SK-N-DZ (cell line): ENCODE measurements at regions not wholly inside any gene's neighbourhood (a gene's known extent, or its start where the extent isn't known, plus 50 kb on each side); places are given as distances from the start of the nearest gene placed in this dataset.

Experiments
- DNase-seq: peaks from one replicate; pipeline ENCODE4 v3.0.0-alpha.2; 2015; ENCODE audit warnings: low spot score

DNA sequence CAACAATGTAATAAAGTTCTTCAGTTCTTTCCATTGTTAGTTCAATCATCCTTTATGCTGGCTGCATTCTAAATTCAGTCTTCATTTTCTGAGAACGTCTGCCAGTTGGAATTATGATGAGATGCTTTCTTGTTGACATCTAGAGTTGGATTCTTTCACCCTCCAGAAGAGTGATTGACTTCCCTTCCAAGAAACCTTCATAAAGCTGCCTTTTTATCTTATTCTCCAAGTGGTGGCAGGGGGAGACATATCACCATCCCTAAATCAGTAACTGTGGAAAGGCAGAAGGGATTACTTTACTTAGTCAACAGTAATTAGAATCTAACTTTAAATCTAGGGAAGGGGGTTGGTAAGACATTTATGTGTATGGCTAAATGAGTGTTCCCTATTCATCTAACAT is 86.8 kb upstream of the GULP1 start:
- no peak for DNase-seq

DNA sequence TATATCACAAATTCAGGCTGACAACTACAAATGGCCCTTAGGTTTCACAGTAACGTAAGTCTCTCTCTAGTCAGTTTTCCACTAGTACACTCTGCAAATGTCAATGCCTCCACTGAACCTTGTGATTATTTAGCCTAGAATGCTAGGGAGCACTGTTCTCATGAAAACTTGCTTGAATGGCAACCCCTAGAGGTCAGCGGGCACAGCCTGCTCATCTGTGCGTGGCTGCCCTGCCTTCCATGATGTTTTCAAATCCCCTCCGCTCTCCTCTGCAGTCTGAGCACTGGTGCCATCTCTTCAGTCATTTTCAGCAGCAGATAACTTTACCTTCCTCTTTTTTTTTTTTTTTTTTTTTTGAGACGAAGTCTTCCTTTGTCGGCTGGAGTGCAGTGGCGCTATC is 84.1 kb upstream of the GULP1 start:
- no peak for DNase-seq

DNA sequence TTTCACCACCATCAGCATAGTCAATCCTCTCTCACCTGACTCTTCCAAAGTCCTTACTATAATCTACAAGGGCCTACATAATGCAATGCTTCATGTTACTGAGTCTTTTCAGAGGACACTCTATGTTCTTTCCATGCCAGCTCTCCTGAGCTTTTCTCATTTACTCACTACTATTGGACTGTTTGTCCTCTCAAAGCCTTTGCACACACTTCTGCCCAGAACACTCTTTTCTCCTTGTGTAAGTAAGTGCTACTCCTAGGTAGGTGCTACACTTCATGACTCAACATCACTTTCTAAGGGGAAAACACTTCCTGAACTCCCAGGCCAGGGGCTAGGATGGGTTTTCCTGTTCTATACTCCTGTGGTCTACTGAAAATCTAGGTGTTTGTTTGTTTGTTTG is 82.5 kb upstream of the GULP1 start:
- DNase-seq = no peak

DNA sequence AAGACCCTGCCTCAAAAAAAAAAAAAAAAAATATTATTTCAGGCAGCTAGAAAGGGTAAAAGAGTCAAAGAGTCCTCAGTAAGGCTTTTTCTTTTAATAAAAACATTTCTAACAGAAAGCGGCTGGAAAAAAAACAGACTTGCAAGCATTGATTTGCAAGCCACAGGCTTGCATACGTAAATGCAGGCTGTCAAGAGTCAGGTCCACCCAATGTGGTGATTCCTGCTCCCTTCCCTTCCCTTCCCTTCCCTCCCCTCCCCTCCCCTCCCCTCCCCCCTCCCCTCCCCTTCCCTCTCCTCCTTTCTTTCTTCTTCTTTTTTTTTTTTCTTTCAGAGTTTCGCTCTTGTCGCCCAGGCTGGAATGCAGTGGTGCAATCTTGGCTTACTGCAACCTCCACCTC is 74.4 kb upstream of the GULP1 start:
- no peak for DNase-seq

DNA sequence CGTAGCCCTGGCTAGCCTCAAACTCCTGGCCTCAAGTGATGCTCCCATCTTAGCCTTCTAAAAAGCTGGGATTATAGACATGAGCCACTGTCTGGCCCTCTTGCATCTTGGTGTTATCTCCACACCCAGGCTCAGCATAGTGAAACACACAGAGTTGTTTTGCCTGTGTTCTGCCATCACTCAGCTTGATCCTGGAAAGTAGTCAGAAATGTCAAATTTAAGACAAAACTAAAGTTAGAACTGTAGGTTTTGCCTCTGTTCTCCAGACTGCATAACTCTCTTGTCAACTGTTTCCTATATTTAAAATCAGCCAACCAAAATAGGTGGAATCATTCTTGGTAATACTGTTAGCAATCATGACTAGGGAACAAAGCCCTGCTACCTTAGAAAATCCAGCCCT is 72.1 kb upstream of the GULP1 start:
- DNase-seq = no peak

DNA sequence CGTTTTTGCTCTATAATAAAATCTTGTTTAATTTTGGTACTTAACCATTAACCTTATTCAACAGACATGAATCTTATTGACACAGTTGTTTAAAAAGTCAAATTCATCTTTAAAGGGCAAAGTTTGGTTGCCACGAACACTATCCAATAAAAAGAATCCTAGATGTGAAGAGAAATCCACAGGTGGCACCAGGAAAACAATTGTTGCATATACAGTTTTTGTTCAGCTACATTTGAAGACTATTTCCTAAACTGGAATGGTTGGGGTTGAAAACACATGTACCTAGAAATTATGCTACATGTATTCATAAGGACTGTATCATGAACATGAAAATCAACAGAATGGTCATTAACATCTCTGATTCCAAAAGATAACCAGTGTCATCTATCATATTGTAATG is 71.1 kb upstream of the GULP1 start:
- DNase-seq = no peak

DNA sequence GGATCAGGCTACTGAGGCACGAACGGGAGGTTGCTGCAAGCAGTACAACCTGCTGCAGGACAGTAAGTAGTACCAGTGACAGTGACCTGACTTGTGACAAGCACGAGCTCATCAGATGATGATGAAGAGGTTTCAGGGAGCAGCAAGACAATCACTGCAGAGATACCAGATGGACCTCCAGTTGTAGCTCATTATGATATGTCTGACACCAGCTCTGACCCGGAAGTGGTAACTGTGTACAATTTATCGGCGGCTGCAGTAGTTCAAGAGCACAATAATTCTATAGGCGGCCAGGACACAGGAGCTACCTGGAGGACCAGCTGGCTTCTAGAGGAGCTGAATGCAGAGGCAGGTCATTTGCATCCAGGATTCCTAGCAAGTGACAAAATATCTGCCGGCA is 64.0 kb upstream of the GULP1 start:
- no peak for DNase-seq

DNA sequence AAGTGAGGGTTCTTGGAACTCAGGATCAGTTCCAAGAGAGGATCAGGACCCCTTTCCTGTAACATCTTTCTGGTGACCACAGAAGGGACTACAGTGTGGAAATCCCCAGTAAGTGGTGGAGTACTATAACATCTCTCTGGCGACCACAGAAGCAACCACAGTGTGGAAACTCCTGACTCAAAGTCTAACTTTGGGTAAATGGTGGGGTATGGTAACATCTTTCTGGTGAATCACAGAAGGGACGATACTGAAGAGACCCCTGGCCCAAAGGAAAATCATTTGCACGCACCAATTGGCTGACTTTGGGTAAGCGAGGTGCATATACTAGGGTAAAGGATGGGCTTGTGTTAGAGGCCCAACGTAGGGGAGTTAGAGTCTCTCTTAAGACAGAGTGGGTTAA is 56.3 kb upstream of the GULP1 start:
- no peak for DNase-seq

DNA sequence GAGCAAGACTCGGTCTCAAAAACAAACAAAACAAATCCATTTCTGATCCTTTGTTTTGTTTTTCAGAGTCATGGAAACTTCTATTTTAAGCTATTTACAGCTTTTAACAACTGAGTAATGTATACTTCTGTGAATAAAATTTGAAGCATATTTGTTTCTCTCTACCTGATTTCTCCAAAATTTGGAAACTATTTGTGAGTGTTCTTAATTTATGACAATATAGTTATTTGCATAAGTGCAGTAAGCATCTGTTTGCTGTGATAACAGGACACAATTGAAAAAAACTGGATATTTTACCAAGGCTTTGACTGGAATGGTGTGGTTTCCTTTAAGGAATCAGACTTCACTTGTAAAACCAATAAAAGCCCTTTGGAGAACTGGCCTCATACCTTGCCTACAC is 53.3 kb upstream of the GULP1 start:
- no peak for DNase-seq
